ENCODE measurements at regions not wholly inside any gene's neighbourhood (a gene's known extent, or its start where the extent isn't known, plus 50 kb on each side); places are given as distances from the start of the nearest gene placed in this dataset.

- Mint-ChIP-seq H3K4me3 (no peak overlapping the region), H3K27me3 (ENCODE audit: low read depth) (no peaks in the 10 kb centered on the region), H3K36me3 (ENCODE audit: low read depth) (no peaks in the 10 kb centered on the region), H3K9me3 (peaks cover 10% of the 10 kb centered on the region), H3K4me1 (no peaks in the 10 kb centered on the region), H3K27ac (no peak overlapping the region)
- TF ChIP-seq, protein P1, sequence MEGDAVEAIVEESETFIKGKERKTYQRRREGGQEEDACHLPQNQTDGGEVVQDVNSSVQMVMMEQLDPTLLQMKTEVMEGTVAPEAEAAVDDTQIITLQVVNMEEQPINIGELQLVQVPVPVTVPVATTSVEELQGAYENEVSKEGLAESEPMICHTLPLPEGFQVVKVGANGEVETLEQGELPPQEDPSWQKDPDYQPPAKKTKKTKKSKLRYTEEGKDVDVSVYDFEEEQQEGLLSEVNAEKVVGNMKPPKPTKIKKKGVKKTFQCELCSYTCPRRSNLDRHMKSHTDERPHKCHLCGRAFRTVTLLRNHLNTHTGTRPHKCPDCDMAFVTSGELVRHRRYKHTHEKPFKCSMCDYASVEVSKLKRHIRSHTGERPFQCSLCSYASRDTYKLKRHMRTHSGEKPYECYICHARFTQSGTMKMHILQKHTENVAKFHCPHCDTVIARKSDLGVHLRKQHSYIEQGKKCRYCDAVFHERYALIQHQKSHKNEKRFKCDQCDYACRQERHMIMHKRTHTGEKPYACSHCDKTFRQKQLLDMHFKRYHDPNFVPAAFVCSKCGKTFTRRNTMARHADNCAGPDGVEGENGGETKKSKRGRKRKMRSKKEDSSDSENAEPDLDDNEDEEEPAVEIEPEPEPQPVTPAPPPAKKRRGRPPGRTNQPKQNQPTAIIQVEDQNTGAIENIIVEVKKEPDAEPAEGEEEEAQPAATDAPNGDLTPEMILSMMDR (IDR thresholded peaks at IDR 0.05; ENCODE audit: unreplicated experiment in 3 of 3): no peak
Measured at GRCh38 chr9:107093365-107094060, 189.6 kb upstream of the RAD23B start.

DNA sequence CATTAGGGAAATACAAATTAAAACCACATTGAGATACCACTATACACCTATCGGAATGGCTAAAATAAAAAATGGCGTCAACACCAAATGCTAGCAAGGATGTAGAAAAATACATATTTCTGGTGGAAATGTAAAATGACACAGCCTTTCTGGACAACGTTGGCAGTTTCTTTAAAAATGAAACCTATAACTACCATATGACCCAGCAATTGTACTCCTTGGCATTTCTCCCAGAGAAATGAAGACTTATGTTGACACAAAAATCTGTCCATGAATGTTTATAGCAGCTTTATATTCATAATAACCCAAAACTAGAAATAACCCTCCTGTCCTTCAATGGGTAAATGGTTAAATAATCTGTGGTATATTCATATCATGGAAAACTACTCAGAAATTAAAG, 188.7 kb upstream of the RAD23B start:
- no peak overlapping the region for H3K27ac Mint-ChIP-seq
- no peaks in the 10 kb centered on the region for H3K27me3 Mint-ChIP-seq (ENCODE audit: low read depth)
- peaks cover 3% of the 10 kb centered on the region for H3K9me3 Mint-ChIP-seq
- no peaks in the 10 kb centered on the region for H3K36me3 Mint-ChIP-seq (ENCODE audit: low read depth)
- TF ChIP-seq, protein P1 (IDR thresholded peaks at IDR 0.05; ENCODE audit: unreplicated experiment in 3 of 3): no peak
- no peak overlapping the region for H3K4me3 Mint-ChIP-seq
- no peaks in the 10 kb centered on the region for H3K4me1 Mint-ChIP-seq

- Mint-ChIP-seq H3K4me1 (no peaks in the 10 kb centered on the region), H3K27me3 (ENCODE audit: low read depth) (no peaks in the 10 kb centered on the region), H3K9me3 (no peaks in the 10 kb centered on the region), H3K27ac (no peak overlapping the region), H3K36me3 (ENCODE audit: low read depth) (no peaks in the 10 kb centered on the region), H3K4me3 (no peak overlapping the region)
- TF ChIP-seq, protein P1 (IDR thresholded peaks at IDR 0.05; ENCODE audit: unreplicated experiment in 3 of 3): no peak
Measured at GRCh38 chr9:107100591-107100990, 182.5 kb upstream of the RAD23B start.

GRCh38 chr9:107102011-107102410, 181.1 kb upstream of the RAD23B start:
- peaks cover 7% of the 10 kb centered on the region for H3K4me1 Mint-ChIP-seq
- no peaks in the 10 kb centered on the region for H3K27me3 Mint-ChIP-seq (ENCODE audit: low read depth)
- TF ChIP-seq, protein P1 (IDR thresholded peaks at IDR 0.05; ENCODE audit: unreplicated experiment in 3 of 3): no peak
- no peaks in the 10 kb centered on the region for H3K36me3 Mint-ChIP-seq (ENCODE audit: low read depth)
- no peak overlapping the region for H3K27ac Mint-ChIP-seq
- H3K4me3 Mint-ChIP-seq: no peak overlapping the region
- no peaks in the 10 kb centered on the region for H3K9me3 Mint-ChIP-seq

DNA sequence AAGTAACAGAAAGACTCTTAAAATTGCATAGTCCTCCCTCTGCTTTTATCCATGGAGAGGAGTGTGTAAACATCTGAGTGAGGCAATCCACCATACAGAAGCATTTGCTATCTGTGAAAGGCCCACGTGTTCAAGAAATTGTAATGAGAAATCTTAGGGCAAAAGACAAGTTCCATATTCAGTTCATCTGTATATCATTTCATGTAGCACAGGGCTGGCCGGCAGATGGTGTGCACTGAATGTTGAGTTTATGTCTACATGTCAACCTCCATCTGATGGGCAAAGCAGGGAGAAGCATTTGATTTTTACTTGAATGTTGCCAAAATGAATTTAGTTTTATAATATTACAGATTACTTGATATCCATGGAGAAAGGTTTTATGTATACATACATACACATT, 179.5 kb upstream of the RAD23B start:
- no peak overlapping the region for H3K4me3 Mint-ChIP-seq
- TF ChIP-seq, protein P1 (IDR thresholded peaks at IDR 0.05; ENCODE audit: unreplicated experiment in 3 of 3): no peak
- H3K27me3 Mint-ChIP-seq (ENCODE audit: low read depth): peaks cover 6% of the 10 kb centered on the region

GRCh38 chr9:107105784-107106183, 177.3 kb upstream of the RAD23B start:
- TF ChIP-seq, protein P1 (IDR thresholded peaks at IDR 0.05; ENCODE audit: unreplicated experiment in 3 of 3): no peak
- H3K4me1 Mint-ChIP-seq: peaks cover 7% of the 10 kb centered on the region
- H3K27me3 Mint-ChIP-seq (ENCODE audit: low read depth): peaks cover 15% of the 10 kb centered on the region
- H3K27ac Mint-ChIP-seq: no peak overlapping the region
- no peak overlapping the region for H3K4me3 Mint-ChIP-seq
- H3K9me3 Mint-ChIP-seq: peaks cover 2% of the 10 kb centered on the region
- H3K36me3 Mint-ChIP-seq (ENCODE audit: low read depth): no peaks in the 10 kb centered on the region

More for the DNA sequence above, 179.5 kb upstream of the RAD23B start:
- H3K36me3 Mint-ChIP-seq (ENCODE audit: low read depth): no peaks in the 10 kb centered on the region
- no peak overlapping the region for H3K27ac Mint-ChIP-seq
- peaks cover 7% of the 10 kb centered on the region for H3K4me1 Mint-ChIP-seq
- no peaks in the 10 kb centered on the region for H3K9me3 Mint-ChIP-seq
